Hematopoietic multipotent progenitor cell (in vitro differentiated cells): ENCODE measurements at regions not wholly inside any gene's neighbourhood (a gene's known extent, or its start where the extent isn't known, plus 50 kb on each side); places are given as distances from the start of the nearest gene placed in this dataset.

Experiments used
- DNase-seq, 3 donors: peaks; one replicate each; pipeline ENCODE4 v3.0.0-alpha.2; 2011 to 2015; ENCODE audit warnings: low read depth in 2 of 3, low spot score in 2 of 3

GRCh38 chr16:82567175-82567574, 59.6 kb upstream of the CDH13 start:
- no peak for DNase-seq

- no peak for DNase-seq
These were observed 63.4 kb upstream of the CDH13 start for GRCh38 chr16:82563401-82563800.

DNA sequence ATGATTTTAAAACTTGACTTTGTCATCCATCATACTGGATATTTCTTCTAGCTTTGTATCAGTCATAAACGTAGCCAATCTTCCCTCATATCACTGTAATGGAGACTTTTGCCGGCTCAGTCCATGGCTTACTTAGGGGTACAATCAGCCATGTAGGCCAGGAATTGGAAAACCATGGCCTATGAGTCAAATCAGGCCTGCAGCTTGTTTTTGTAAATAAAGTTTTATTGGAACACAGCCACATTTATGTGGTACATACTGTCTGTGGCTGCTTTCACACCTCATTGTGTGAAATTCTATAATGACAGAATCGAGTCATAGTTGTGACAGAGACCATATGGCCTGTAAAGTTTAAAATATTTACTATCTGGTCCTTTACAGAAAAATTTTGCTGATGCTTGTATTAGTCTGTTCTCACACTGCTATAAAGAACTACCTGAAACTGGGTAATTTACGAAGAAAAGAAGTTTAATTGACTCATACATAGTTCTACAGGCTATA, 64.5 kb upstream of the CDH13 start:
- no peak for DNase-seq

- DNase-seq: no peak
These were observed 65.9 kb upstream of the CDH13 start for GRCh38 chr16:82560805-82561325.

GRCh38 chr16:82544378-82545160, 82.2 kb upstream of the CDH13 start:
- DNase-seq: no peak

DNA sequence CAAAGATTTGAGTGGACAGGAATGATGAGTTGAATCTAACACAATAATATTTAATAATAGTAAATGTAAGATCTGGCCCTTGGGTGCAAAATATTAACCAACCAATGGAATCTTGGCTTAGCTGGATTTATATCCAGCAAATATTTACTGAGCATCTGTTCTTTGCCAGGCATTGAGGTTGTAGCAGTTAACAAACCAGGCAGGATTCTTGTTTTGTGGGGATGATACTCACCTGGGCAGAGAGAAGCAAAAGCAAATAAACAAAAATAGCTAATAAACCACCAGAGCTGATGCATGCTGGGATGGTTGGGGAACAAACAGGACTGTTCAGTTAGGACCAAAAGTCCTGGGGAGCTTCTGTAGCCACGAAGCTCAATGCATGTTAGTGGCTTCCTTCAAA, 84.1 kb upstream of the CDH13 start:
- no peak for DNase-seq

DNA sequence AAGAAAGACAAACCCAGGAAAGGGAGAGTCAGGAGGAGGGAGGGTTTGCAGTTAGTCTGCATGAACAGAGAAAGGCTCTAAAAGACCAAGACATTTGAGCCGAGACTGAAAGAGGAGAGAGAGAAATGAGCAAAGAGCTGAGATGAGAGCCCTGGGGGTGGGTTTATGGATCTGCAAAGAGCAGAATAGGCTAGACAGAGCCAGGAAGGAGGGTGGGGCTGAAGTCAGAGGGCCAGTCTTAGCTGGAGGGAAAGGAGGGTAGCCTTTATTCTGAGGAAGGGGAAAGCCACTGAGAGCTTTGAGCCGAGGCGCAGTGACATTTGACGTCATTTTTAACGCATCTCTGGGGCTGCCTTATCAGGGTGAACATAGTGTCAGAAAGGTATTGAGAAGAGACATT, 85.7 kb upstream of the CDH13 start:
- DNase-seq: no peak

GRCh38 chr16:82535764-82536163, 91.0 kb upstream of the CDH13 start:
- no peak for DNase-seq

DNA sequence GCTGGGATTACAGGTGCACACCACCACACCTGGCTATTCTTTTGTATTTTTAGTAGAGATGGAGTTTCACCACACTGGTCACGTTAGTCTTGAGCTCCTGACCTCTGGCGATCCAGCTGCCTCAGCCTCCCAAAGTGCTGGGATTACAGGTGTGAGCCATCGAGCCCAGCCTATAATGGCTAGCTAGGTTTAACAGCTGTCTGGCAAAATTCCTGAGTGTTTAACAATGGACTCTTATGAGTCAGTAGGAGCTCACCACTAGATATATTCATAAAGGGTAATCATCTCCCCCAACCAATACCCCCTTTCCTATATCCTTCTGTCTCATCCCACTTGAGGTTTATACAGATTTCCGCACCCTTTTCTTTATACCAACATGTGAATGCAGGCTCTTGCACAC, 91.5 kb upstream of the CDH13 start:
- DNase-seq: no peak

GRCh38 chr16:82533189-82533588, 93.6 kb upstream of the CDH13 start:
- DNase-seq: no peak

DNA sequence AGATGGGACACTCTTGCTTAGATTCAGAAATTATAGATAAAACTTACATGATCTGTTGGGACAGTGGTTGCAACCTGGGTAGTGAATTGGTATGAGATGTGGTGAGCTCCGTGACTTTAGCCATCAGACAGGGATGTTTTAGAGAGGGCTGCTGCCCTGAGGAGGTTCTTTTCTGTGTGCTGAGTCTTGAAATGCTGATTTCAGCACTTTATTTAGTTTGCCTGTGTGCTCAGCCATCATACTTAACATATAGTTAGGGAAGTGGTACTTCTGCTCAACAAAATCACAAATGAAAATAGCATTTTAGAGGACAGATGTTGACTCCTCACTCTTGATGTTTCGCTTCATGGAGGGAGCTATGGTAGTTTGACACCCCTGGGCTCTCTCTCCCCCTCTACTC, 95.9 kb upstream of the CDH13 start:
- no peak for DNase-seq

- DNase-seq: no peak
These were observed 99.7 kb upstream of the CDH13 start for GRCh38 chr16:82527101-82527500.

- no peak for DNase-seq
These were observed 101.8 kb upstream of the CDH13 start for GRCh38 chr16:82524976-82525375.

GRCh38 chr16:82523815-82524214, 103.0 kb upstream of the CDH13 start:
- DNase-seq: no peak

DNA sequence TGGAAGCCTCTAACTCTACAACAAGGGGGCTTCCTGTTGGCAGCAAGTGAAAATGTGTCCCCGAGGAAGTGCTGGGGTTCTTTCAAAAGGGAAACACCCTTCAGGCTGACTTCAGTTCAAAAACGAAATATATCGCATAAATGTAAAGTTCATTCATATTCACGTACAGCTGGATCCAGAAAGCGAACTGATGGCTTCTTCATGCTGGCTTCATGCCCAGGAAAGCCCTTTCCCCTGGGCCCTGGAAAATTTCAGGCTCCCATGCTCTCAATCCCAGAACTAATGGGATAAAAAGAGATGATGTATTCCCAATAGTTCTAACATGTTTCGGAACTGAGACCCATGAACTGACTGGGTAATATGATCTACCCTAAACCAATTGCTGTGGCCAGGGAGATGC, 104.7 kb upstream of the CDH13 start:
- no peak for DNase-seq

GRCh38 chr16:82518811-82519210, 108.0 kb upstream of the CDH13 start:
- no peak for DNase-seq

GRCh38 chr16:82514262-82514661, 112.5 kb upstream of the CDH13 start:
- DNase-seq: no peak

DNA sequence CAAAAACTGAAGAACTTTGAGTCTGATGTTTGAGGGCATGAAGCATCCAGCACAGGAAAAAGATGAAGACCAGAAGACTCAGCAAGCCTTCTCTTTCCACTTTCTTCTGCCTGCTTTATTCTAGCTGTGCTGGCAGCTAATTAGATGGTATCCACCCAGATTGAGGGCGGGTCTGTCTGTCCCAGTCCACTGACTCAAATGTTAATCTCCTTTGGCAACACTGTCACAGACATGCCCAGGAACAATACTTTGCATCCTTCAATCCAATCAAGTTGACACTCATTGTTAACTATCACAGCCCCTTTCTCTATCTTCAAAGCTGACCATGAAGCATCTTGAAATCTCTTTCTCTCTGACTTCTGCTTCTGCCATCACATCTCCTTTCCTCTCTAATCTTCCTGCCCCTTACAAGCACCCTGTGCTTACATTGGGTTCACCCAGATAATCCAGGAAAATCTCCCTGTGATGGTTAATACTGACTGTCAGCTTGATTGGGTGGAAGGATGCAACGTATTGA, 115.9 kb upstream of the CDH13 start:
- no peak for DNase-seq

DNA sequence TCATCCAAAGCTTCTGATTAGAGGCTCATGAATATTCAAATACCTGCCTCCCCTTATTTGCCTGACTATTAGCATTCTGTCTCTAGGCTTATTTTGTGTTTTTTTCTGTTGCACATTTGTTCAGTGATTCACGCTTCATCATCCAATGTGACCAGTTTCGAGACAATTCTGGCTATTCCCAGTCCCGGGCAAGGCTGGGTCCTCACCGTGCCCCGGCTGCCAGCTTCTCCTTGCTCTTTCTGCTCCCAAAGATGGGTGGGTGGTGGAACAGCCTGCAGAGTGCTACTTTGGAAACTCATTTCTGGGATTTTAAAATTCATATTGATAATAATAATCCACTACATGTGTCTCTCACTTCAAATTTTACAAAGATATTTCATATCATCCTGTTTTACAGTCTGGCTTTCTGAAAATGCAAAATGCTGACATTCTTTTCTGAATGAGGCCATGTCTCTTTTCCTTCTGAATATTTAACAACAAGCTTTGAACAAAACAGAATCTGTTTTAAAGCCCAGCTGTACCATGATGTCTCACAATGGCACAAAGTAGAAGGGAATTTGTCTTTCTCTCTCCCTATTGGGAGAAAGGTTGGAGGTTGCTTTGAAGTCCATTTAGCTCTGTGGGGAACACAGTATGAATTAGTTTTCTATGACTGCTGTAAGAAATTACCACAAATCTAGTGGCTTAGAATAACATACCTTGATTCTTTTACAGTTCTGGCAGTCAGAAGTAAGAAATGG, 116.9 kb upstream of the CDH13 start:
- no peak for DNase-seq

- DNase-seq: no peak
These were observed 119.8 kb upstream of the CDH13 start for GRCh38 chr16:82506692-82507670.
